GM23338 (cell line): ENCODE measurements at regions not wholly inside any gene's neighbourhood (a gene's known extent, or its start where the extent isn't known, plus 50 kb on each side); places are given as distances from the start of the nearest gene placed in this dataset.

Source experiments
- CTCF ChIP-seq, 2 experiments: fragments of 200-600 bp in 1 of 2; sonication (generic) in 1 of 2; conservative IDR thresholded peaks; 2 replicates each; pipeline versions ENCODE4 v1.5.1 to v1.6.1; 2016 to 2017; ENCODE audit warnings: antibody characterized with exemption in 2 of 2, low read depth in 2 of 2, mild to moderate bottlenecking in 2 of 2, moderate library complexity in 1 of 2
- EZH2 ChIP-seq: fragments of 200-600 bp; sonication (generic); IDR thresholded peaks from one replicate; pipeline ENCODE4 v1.8.0; 2017; ENCODE audit warnings: antibody characterized with exemption, mild to moderate bottlenecking, low read depth; ENCODE audit not compliant: unreplicated experiment
- EZH2phosphoT487 ChIP-seq: fragments of 200-600 bp; sonication (generic); IDR thresholded peaks from one replicate; pipeline ENCODE4 v1.8.1; 2018; ENCODE audit warnings: antibody characterized with exemption; ENCODE audit not compliant: unreplicated experiment

DNA sequence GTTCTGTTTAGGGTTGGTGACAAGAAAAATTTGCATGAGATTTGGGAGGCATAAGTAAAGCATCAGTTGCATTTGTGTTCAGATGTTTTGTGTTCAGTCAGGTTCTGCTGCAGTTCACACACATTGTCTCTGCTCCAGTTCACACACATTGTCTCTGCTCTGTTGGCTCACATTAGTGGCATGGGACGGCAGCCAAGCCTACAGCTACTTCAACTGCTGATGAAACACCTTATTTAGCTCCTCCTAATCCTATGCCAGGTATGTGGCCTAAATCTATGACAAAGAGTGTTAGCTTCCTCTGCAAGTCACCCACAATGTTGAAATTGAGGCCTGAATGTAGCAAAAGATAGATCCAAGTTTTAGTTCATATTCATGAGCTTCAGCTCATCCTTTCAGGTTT, 278.1 kb upstream of the SYNCRIP start:
- no peak for TF ChIP-seq EZH2phosphoT487
- TF ChIP-seq EZH2 = no peak
- TF ChIP-seq CTCF (conservative IDR thresholded peaks at IDR 0.05; ENCODE audit: low read depth in 2 of 2) = no peak
